ENCODE measurements at regions not wholly inside any gene's neighbourhood (a gene's known extent, or its start where the extent isn't known, plus 50 kb on each side); places are given as distances from the start of the nearest gene placed in this dataset.

DNA sequence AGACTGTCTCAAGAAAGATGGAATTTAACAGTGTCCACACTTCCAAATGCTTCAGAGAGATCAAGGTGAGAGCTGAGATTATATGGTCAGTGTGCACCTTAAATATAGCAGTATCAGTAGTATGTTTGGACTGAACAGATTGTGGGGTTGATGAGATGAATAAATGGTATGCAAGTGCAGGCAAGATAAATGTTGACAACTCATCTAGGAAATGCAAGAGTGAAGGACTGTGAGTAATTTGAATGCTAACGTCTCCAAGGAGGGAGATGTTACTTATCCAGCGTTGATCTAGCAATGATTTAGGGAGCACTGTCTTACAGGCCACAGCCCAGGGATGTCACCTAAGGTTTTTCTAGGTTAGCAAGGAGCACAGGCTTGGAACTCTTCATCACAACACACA is 170.7 kb upstream of the GALNT2 start (continued):
- TF ChIP-seq NRF1 (IDR thresholded peaks at IDR 0.05; ENCODE audit: low read depth, low read length) (no peak), ASH2L (IDR thresholded peaks at IDR 0.05; ENCODE audit: low read length) (no peak)
- TF ChIP-seq, protein P1, sequence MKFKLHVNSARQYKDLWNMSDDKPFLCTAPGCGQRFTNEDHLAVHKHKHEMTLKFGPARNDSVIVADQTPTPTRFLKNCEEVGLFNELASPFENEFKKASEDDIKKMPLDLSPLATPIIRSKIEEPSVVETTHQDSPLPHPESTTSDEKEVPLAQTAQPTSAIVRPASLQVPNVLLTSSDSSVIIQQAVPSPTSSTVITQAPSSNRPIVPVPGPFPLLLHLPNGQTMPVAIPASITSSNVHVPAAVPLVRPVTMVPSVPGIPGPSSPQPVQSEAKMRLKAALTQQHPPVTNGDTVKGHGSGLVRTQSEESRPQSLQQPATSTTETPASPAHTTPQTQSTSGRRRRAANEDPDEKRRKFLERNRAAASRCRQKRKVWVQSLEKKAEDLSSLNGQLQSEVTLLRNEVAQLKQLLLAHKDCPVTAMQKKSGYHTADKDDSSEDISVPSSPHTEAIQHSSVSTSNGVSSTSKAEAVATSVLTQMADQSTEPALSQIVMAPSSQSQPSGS (IDR thresholded peaks at IDR 0.05; ENCODE audit: low read length) = no peak
